ENCODE measurements at regions not wholly inside any gene's neighbourhood (a gene's known extent, or its start where the extent isn't known, plus 50 kb on each side); places are given as distances from the start of the nearest gene placed in this dataset.

DNA sequence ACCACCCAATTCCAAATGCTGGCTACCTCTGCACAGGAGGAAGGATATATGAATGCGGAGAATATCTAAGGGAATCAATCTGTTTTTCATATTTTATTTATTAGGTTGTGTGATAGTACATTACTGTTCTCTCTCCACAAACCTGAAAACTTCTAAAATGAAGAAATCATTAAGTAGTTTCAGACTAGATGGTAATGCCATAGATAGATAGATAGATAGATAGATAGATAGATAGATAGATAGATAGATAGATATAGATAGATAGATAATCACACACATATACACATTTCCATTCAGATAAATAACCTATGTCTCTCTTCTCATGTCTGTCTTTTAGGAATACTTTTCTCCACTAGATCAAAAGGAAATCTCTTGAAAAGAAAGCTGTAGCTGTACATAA, 126.1 kb upstream of the TSPAN8 start:
- TF ChIP-seq, protein P1, sequence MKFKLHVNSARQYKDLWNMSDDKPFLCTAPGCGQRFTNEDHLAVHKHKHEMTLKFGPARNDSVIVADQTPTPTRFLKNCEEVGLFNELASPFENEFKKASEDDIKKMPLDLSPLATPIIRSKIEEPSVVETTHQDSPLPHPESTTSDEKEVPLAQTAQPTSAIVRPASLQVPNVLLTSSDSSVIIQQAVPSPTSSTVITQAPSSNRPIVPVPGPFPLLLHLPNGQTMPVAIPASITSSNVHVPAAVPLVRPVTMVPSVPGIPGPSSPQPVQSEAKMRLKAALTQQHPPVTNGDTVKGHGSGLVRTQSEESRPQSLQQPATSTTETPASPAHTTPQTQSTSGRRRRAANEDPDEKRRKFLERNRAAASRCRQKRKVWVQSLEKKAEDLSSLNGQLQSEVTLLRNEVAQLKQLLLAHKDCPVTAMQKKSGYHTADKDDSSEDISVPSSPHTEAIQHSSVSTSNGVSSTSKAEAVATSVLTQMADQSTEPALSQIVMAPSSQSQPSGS (CRISPR knock-in tag; IDR thresholded peaks at IDR 0.05) = no peak
- TF ChIP-seq, protein P2, sequence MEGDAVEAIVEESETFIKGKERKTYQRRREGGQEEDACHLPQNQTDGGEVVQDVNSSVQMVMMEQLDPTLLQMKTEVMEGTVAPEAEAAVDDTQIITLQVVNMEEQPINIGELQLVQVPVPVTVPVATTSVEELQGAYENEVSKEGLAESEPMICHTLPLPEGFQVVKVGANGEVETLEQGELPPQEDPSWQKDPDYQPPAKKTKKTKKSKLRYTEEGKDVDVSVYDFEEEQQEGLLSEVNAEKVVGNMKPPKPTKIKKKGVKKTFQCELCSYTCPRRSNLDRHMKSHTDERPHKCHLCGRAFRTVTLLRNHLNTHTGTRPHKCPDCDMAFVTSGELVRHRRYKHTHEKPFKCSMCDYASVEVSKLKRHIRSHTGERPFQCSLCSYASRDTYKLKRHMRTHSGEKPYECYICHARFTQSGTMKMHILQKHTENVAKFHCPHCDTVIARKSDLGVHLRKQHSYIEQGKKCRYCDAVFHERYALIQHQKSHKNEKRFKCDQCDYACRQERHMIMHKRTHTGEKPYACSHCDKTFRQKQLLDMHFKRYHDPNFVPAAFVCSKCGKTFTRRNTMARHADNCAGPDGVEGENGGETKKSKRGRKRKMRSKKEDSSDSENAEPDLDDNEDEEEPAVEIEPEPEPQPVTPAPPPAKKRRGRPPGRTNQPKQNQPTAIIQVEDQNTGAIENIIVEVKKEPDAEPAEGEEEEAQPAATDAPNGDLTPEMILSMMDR (IDR thresholded peaks at IDR 0.05 in 2 of 3, conservative IDR thresholded peaks at IDR 0.05 in 1 of 3; ENCODE audit: insufficient read depth in 2 of 3, low read depth in 1 of 3, low read length in 3 of 3) = no peak
- TF ChIP-seq SREBF2 (CRISPR knock-in tag; IDR thresholded peaks at IDR 0.05) = no peak
- no peak for TF ChIP-seq RBM15 (IDR thresholded peaks at IDR 0.05; ENCODE audit: insufficient read depth, low read length)
- TF ChIP-seq KLF10 (CRISPR knock-in tag; IDR thresholded peaks at IDR 0.05) = no peak
